Stomach (tissue), 4 donors: ENCODE measurements at regions not wholly inside any gene's neighbourhood (a gene's known extent, or its start where the extent isn't known, plus 50 kb on each side); places are given as distances from the start of the nearest gene placed in this dataset.

Experiments used
- EP300 ChIP-seq: sonication (generic); formaldehyde crosslinking; IDR thresholded peaks from one replicate; pipeline ENCODE4 v1.6.1; 2017; ENCODE audit warnings: antibody characterized with exemption
- POLR2A ChIP-seq, 4 donors: fragments of 450-650 bp; IDR thresholded peaks; one replicate each; pipeline ENCODE4 v1.6.1; 2016; ENCODE audit warnings: antibody characterized with exemption in 4 of 4, control low read depth in 2 of 4, mild to moderate bottlenecking in 1 of 4, moderate library complexity in 1 of 4
- TF ChIP-seq, protein P1 (sequence below), 7 experiments: fragments of 450-650 bp in 4 of 7; fragments of 200-600 bp in 3 of 7; sonication (generic) in 3 of 7; IDR thresholded peaks; one replicate each; pipeline ENCODE4 v1.5.1; 2016 to 2019; ENCODE audit warnings: antibody characterized with exemption in 7 of 7, control low read depth in 2 of 7, mild to moderate bottlenecking in 1 of 7

DNA sequence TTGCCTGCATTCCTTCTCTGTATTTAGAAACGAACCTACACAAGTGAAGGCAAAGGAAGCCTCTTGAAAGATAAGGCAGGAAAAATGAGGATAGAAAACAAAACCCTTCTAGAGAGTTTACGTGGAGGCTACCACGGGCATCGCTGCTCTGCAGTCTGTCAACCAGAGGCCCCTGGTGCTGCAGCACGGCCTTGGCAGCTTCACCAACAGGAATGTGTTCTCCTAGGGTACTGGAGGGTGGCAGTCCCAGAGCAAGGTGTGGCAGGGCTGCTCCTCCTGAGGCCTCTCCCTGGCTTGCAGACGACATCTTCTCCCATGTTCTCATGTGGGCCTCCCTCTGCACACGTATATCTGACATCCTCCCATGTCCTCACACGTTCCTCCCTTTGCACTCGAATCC, 57.6 kb upstream of the SAMD11 start:
- TF ChIP-seq, protein P1, sequence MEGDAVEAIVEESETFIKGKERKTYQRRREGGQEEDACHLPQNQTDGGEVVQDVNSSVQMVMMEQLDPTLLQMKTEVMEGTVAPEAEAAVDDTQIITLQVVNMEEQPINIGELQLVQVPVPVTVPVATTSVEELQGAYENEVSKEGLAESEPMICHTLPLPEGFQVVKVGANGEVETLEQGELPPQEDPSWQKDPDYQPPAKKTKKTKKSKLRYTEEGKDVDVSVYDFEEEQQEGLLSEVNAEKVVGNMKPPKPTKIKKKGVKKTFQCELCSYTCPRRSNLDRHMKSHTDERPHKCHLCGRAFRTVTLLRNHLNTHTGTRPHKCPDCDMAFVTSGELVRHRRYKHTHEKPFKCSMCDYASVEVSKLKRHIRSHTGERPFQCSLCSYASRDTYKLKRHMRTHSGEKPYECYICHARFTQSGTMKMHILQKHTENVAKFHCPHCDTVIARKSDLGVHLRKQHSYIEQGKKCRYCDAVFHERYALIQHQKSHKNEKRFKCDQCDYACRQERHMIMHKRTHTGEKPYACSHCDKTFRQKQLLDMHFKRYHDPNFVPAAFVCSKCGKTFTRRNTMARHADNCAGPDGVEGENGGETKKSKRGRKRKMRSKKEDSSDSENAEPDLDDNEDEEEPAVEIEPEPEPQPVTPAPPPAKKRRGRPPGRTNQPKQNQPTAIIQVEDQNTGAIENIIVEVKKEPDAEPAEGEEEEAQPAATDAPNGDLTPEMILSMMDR (IDR thresholded peaks at IDR 0.05) = no peak
- no peak for TF ChIP-seq POLR2A (IDR thresholded peaks at IDR 0.05)
- no peak for TF ChIP-seq EP300
